Adipocyte (in vitro differentiated cells): ENCODE measurements at regions not wholly inside any gene's neighbourhood (a gene's known extent, or its start where the extent isn't known, plus 50 kb on each side); places are given as distances from the start of the nearest gene placed in this dataset.
A peak's percentile ranks its signal among the peaks of the same experiment; 100 is the strongest.

ENCODE experiments used
- DNase-seq: peaks from one replicate; pipeline ENCODE4 v3.0.0-alpha.2; 2015; ENCODE audit warnings: low read depth
- H3K27me3 ChIP-seq: replicated peaks from 2 replicates; pipeline ENCODE4 v1.7.0; 2013; ENCODE audit warnings: mild to moderate bottlenecking, low read length, moderate library complexity; ENCODE audit not compliant: control insufficient read depth, insufficient read depth
- H3K36me3 ChIP-seq: 2 replicates; pipeline ENCODE4 v1.7.0; 2013; ENCODE audit warnings: low read length, mild to moderate bottlenecking, moderate library complexity; ENCODE audit not compliant: control insufficient read depth, insufficient read depth, severe bottlenecking
- H3K4me1 ChIP-seq: 2 replicates; pipeline ENCODE4 v1.7.0; 2013; ENCODE audit warnings: mild to moderate bottlenecking, low read length, moderate library complexity; ENCODE audit not compliant: control insufficient read depth, insufficient read depth
- H3K4me3 ChIP-seq: 2 replicates; pipeline ENCODE4 v1.7.0; 2013; ENCODE audit warnings: mild to moderate bottlenecking, low read length, moderate library complexity
- H3K9ac ChIP-seq: 2 replicates; pipeline ENCODE4 v1.7.0; 2013; ENCODE audit warnings: mild to moderate bottlenecking, low read length, moderate library complexity
- H3K9me3 ChIP-seq: 2 replicates; pipeline ENCODE4 v1.7.0; 2013; ENCODE audit warnings: mild to moderate bottlenecking, low read length, moderate library complexity; ENCODE audit not compliant: control insufficient read depth

DNA sequence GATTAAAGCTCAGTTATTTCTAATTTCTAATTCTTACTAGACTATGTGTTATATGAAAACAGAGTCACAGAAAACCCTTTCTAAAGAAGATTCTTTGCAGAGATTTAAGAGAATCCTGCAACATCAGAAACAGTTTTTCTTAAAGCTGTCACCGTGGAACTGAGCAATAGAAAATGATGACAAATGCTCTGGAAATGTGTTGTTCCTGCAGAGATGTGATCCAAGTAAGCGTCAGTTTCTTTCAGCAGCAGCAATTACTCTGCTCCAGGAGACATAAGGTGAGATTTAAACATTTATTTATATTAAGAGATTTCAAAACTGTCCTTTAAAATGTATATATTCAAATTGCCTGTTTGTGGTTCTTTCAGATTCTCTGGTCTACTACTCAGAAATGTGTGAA is 350.5 kb upstream of the NETO1 start:
- no peak for DNase-seq
- no peaks in the 10 kb centered on the region for H3K36me3 ChIP-seq
- no peak overlapping the region for H3K4me3 ChIP-seq
- no peaks in the 10 kb centered on the region for H3K4me1 ChIP-seq
- H3K9ac ChIP-seq: no peak overlapping the region
- no peaks in the 10 kb centered on the region for H3K27me3 ChIP-seq
- H3K9me3 ChIP-seq: peaks cover 61% of the 10 kb centered on the region

- Histone ChIP-seq H3K27me3 (no peaks in the 10 kb centered on the region), H3K9me3 (peaks cover 29% of the 10 kb centered on the region), H3K36me3 (no peaks in the 10 kb centered on the region), H3K9ac (no peak overlapping the region), H3K4me3 (no peak overlapping the region), H3K4me1 (no peaks in the 10 kb centered on the region)
- no peak for DNase-seq
Measured at GRCh38 chr18:73214970-73215369, 347.2 kb upstream of the NETO1 start.

DNA sequence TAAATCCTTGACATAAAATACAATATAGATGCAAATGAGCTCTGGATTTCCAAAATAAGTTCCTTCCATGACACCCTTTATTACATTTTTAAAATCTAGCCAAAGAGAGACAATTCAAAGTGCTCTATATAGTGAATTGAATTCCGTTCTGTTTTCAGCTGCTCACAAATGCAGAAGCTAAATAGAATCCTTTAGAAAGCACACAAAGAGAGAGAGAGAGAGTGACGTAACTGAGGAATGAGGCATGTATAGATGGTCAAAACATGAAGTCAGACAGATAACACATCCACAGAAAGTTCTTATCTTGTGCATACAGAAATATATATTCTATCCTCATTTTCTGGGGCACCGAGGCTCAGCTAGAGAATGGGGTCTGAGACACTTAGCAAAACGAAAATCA is 344.7 kb upstream of the NETO1 start:
- no peak for DNase-seq
- Histone ChIP-seq H3K9ac (no peak overlapping the region), H3K36me3 (no peaks in the 10 kb centered on the region), H3K4me1 (no peaks in the 10 kb centered on the region), H3K27me3 (no peaks in the 10 kb centered on the region), H3K4me3 (no peak overlapping the region), H3K9me3 (peaks cover 3% of the 10 kb centered on the region)

- no peak overlapping the region for H3K9ac ChIP-seq
- no peaks in the 10 kb centered on the region for H3K27me3 ChIP-seq
- H3K36me3 ChIP-seq: no peaks in the 10 kb centered on the region
- H3K4me1 ChIP-seq: no peaks in the 10 kb centered on the region
- no peak overlapping the region for H3K4me3 ChIP-seq
- no peak for DNase-seq
- peaks cover 4% of the 10 kb centered on the region for H3K9me3 ChIP-seq
Measured at GRCh38 chr18:73201940-73202339, 334.2 kb upstream of the NETO1 start.

DNA sequence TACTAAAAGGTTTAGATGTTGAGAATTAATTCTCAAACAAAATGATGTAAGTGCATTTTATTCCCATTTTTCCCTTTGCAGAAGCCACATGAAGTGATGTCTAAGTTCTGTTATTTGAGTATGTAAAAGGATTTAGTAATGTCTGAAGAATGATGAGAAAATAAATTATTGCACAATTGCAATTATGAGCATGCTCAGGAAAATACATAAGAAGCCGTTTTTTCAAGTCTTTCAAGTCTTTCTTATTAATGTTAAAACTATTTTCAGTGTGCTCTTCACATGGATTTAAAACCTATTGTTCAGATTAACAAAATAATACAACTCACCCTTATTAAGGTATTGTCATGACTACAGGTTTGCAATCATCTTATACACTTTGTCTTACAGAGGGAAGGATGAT is 331.4 kb upstream of the NETO1 start:
- DNase-seq: peak; percentile 83
- Histone ChIP-seq H3K9ac (no peak overlapping the region), H3K36me3 (no peaks in the 10 kb centered on the region), H3K27me3 (no peaks in the 10 kb centered on the region), H3K4me1 (no peaks in the 10 kb centered on the region), H3K9me3 (peaks cover 5% of the 10 kb centered on the region), H3K4me3 (no peak overlapping the region)

DNA sequence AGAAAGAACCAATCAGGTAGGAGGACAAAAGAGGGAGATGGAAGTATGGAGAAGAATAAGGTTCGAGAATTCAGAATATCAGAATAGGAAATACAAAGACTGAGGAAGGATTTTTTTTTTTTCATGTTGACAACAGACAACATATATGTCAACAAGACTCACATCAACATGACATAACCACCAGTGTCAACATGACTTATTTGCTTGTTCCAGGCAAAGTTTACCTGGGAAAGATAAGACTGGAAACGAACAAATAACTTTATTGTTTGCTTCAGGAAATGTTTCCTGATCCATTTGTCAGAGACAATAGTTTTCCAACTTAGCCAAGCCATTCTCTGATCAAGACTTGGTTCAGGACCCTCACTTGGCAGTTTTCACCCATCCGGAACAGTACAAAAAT is 321.9 kb upstream of the NETO1 start:
- Histone ChIP-seq H3K27me3 (no peaks in the 10 kb centered on the region), H3K4me1 (no peaks in the 10 kb centered on the region), H3K9me3 (peaks cover 4% of the 10 kb centered on the region), H3K36me3 (no peaks in the 10 kb centered on the region), H3K4me3 (no peak overlapping the region), H3K9ac (no peak overlapping the region)
- DNase-seq: no peak

DNA sequence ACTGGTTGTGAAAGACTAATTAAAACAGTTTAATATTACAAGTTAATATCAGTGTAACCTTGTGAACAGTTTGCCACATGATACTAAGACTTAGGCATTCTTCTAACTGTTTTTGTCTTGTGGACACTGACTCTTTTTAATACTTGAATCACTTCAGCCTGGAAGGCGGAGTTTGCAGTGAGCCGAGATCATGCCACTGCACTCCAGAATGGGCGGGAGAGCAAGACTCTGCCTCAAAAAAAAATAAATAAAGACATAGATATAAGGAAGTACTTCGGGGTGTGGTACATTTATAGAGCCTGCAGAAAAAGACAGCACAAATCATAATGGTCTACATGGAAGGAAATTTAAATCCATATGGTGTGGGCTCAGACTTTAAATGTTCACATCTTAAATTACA is 300.4 kb upstream of the NETO1 start:
- no peaks in the 10 kb centered on the region for H3K36me3 ChIP-seq
- no peaks in the 10 kb centered on the region for H3K4me1 ChIP-seq
- no peaks in the 10 kb centered on the region for H3K9me3 ChIP-seq
- DNase-seq: no peak
- no peaks in the 10 kb centered on the region for H3K27me3 ChIP-seq
- no peak overlapping the region for H3K9ac ChIP-seq
- no peak overlapping the region for H3K4me3 ChIP-seq

DNA sequence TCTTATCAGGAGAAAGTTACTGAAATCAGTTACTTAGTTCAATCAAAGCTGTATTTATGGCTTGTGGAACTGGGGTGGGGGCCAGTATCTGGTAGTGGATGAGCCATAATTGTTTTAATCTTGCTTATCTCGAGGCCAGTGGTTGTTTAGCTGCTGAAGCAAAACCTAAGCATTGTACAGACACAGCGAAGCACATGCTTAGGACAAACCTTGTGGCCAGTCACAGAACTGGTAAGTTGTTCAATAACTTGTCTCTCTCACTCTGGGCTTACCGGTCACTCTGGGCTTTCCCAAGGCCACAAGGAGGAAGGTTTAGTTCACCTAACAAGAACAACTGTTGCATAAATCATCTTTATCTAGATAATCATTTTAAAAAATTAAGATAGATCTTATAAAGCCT is 296.6 kb upstream of the NETO1 start:
- no peaks in the 10 kb centered on the region for H3K4me1 ChIP-seq
- H3K4me3 ChIP-seq: no peak overlapping the region
- H3K27me3 ChIP-seq: no peaks in the 10 kb centered on the region
- H3K9ac ChIP-seq: no peak overlapping the region
- no peaks in the 10 kb centered on the region for H3K9me3 ChIP-seq
- DNase-seq: no peak
- H3K36me3 ChIP-seq: no peaks in the 10 kb centered on the region

- H3K9ac ChIP-seq: no peak overlapping the region
- no peaks in the 10 kb centered on the region for H3K36me3 ChIP-seq
- H3K27me3 ChIP-seq: no peaks in the 10 kb centered on the region
Measured at GRCh38 chr18:73163236-73163635, 295.4 kb upstream of the NETO1 start.

DNA sequence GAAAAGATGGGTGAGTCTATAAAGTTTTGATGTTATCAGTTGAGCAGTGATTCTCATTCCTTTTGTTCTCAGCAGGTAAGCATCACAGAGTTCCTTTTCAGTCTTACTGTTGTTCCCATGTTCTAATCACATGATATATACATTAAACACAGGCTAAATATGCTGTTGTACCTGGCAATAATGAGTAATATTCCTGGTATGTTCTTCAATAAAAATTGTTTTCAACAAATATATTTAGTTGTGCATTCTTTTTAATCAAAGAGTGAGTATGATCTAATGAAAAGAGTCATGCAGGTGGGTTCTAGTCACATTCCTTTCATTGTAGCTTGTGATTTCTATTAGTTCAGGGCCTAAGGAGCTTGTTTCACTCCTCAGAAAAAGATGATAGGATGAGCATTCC is 288.3 kb upstream of the NETO1 start:
- Histone ChIP-seq H3K9ac (no peak overlapping the region), H3K4me1 (no peaks in the 10 kb centered on the region), H3K4me3 (no peak overlapping the region), H3K27me3 (no peaks in the 10 kb centered on the region), H3K36me3 (no peaks in the 10 kb centered on the region), H3K9me3 (peaks cover 2% of the 10 kb centered on the region)
- DNase-seq: no peak

More at GRCh38 chr18:73163236-73163635, 295.4 kb upstream of the NETO1 start:
- Histone ChIP-seq H3K9me3 (no peaks in the 10 kb centered on the region), H3K4me1 (no peaks in the 10 kb centered on the region), H3K4me3 (no peak overlapping the region)
- no peak for DNase-seq

DNA sequence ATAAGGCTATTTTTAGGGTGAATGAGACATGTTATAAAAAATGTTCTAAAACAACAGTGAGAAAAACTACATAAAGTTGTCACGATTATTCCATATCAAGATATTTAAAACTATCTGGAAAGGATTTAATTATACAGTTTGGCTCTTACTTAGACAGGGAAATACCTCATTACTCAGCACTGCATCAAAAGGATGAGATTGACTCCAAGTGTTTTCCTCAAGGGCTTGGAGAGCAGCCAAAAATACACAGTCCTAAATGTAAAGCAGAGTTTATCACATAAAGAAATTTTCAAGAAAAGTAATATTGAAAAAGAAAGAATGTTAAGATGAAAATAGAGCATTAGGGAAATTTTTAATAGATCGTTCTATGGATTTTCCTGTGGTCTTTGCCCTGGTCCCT is 285.5 kb upstream of the NETO1 start:
- peak; percentile 63 for DNase-seq
- no peak overlapping the region for H3K9ac ChIP-seq
- no peaks in the 10 kb centered on the region for H3K4me1 ChIP-seq
- no peak overlapping the region for H3K4me3 ChIP-seq
- peaks cover 2% of the 10 kb centered on the region for H3K9me3 ChIP-seq
- H3K27me3 ChIP-seq: no peaks in the 10 kb centered on the region
- H3K36me3 ChIP-seq: no peaks in the 10 kb centered on the region

- no peaks in the 10 kb centered on the region for H3K27me3 ChIP-seq
Measured at GRCh38 chr18:73151086-73151485, 283.3 kb upstream of the NETO1 start.

More at GRCh38 chr18:73151086-73151485, 283.3 kb upstream of the NETO1 start:
- H3K4me1 ChIP-seq: no peaks in the 10 kb centered on the region
- H3K4me3 ChIP-seq: no peak overlapping the region
- no peaks in the 10 kb centered on the region for H3K36me3 ChIP-seq
- H3K9me3 ChIP-seq: peaks cover 2% of the 10 kb centered on the region
- DNase-seq: peak; percentile 57
- H3K9ac ChIP-seq: no peak overlapping the region
